GM13977 (cell line): ENCODE measurements at regions not wholly inside any gene's neighbourhood (a gene's known extent, or its start where the extent isn't known, plus 50 kb on each side); places are given as distances from the start of the nearest gene placed in this dataset.

Experiments used
- DNase-seq: peaks from one replicate; pipeline ENCODE4 v3.0.0; 2012; ENCODE audit warnings: low spot score
- in situ Hi-C: fragments of 300-500 bp; cut with MboI; formaldehyde crosslinking; loops from one replicate; pipeline ENCODE4 v1.12.0; 2022; ENCODE audit warnings: low sequenced_read_pairs, low pct_unique_long_range_greater_than_20kb, mixed read lengths, inconsistent platforms; ENCODE audit not compliant: unreplicated experiment
- TF ChIP-seq, protein P1 (sequence below): IDR thresholded peaks from 2 replicates; pipeline ENCODE4 v1.5.1; 2012; ENCODE audit warnings: mild to moderate bottlenecking, control low read depth; ENCODE audit not compliant: insufficient read depth; ENCODE audit errors: extremely low read depth, missing control alignments

- no peak for DNase-seq
- TF ChIP-seq, protein P1, sequence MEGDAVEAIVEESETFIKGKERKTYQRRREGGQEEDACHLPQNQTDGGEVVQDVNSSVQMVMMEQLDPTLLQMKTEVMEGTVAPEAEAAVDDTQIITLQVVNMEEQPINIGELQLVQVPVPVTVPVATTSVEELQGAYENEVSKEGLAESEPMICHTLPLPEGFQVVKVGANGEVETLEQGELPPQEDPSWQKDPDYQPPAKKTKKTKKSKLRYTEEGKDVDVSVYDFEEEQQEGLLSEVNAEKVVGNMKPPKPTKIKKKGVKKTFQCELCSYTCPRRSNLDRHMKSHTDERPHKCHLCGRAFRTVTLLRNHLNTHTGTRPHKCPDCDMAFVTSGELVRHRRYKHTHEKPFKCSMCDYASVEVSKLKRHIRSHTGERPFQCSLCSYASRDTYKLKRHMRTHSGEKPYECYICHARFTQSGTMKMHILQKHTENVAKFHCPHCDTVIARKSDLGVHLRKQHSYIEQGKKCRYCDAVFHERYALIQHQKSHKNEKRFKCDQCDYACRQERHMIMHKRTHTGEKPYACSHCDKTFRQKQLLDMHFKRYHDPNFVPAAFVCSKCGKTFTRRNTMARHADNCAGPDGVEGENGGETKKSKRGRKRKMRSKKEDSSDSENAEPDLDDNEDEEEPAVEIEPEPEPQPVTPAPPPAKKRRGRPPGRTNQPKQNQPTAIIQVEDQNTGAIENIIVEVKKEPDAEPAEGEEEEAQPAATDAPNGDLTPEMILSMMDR: no peak
- in situ Hi-C loops: no loop called here
These were observed 637.4 kb upstream of the CDH2 start for GRCh38 chr18:28814365-28814764.

DNA sequence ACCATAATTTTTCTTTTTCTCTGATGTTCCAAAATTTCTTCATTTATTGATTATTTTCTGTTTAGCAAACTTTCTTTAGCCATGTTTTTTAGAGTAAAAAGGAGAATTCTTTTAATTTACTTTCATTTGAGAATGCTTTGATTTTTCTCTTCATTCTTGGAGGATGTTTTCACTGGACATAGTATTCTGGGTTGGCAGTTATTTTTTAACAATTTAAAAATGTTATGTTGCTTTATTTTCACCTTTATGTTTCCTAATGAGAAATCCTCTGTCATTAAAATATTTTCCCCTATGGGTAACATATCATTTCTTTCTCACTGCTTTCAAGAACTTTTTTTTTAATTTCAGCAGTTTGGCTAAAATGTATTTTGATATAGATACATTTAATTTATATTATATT, 631.4 kb upstream of the CDH2 start:
- TF ChIP-seq, protein P1: no peak
- no peak for DNase-seq
- in situ Hi-C loops: no loop called here

DNA sequence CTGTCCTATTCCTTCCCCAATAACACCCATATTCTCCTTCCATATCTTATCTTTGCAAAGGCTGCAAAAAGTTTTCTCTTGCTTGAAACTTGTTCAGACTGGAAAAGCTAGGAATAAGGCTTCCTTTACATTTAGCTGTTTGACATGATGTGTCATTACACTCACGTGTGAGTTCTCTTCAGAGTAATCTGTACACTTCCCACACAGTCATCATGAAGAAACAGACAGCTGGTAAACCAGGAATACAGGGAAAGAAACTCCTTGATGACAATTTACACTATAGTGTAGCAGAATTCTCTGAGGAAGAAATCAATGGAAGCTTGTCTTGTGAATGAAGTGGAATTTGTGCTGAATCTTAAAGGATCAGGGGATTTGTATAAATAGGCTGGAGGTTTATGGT, 628.6 kb upstream of the CDH2 start:
- TF ChIP-seq, protein P1: no peak
- in situ Hi-C loops: no loop called here
- no peak for DNase-seq

DNA sequence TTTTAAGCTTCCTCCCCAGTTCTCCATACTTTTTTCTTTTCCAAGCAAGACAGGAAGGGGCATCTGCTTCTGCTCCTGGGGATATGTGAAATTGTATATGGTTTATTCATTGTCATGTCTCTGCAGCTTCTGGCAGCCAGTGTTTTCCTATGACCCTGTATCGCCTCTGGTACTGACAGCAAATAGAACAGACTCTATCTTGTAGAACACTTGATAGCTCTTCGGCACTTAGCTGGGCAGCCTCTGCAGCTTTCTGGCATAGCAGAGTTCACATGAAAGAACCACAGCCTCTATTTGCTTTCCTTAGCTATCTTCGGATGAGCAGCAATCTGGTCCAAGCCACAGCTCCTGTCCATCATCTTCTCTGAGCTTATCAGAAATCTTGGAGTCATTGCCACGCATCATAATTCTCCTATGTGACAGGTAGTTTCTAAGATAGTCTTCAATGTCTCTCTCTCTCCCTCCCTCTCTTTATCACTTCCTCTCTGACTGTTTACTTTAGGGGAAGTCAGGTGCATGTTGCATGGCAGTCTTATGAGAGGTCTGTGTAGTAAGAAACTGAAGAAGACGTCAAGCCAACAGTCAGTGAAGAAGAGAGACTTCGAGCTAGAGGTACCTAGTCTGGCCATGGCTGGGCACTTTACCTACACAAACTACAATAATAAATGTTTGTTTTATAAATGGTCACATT, 627.7 kb upstream of the CDH2 start:
- no peak for DNase-seq
- TF ChIP-seq, protein P1: no peak
- in situ Hi-C loops: no loop called here

- in situ Hi-C loops: no loop called here
- no peak for DNase-seq
These were observed 625.6 kb upstream of the CDH2 start for GRCh38 chr18:28802546-28802945.

GRCh38 chr18:28801876-28802275, 624.9 kb upstream of the CDH2 start:
- no peak for DNase-seq
- in situ Hi-C loops: no loop called here
- TF ChIP-seq, protein P1: no peak

More at GRCh38 chr18:28802546-28802945, 625.6 kb upstream of the CDH2 start:
- TF ChIP-seq, protein P1: no peak
